ENCODE measurements at regions not wholly inside any gene's neighbourhood (a gene's known extent, or its start where the extent isn't known, plus 50 kb on each side); places are given as distances from the start of the nearest gene placed in this dataset.

DNA sequence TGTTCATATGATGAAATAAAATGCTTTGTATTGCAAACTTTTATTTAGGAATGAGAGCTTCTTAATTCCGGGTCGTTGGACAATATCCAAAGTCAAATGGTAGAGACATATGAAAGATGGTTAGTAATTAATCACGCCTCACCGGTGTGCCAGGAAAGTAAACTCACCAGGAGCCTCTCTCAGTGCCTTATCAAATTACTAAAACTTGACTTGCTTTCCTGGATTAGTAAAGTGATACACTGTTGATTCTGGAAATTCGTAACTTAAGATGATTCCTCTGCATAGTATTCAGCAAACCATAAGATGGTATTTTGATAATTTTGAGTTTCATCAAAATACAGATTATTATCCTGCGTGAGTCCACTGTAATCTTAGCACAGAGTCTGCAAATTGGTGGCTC is 115.2 kb downstream of the PAX1 start (continued):
- TF ChIP-seq, protein P1, sequence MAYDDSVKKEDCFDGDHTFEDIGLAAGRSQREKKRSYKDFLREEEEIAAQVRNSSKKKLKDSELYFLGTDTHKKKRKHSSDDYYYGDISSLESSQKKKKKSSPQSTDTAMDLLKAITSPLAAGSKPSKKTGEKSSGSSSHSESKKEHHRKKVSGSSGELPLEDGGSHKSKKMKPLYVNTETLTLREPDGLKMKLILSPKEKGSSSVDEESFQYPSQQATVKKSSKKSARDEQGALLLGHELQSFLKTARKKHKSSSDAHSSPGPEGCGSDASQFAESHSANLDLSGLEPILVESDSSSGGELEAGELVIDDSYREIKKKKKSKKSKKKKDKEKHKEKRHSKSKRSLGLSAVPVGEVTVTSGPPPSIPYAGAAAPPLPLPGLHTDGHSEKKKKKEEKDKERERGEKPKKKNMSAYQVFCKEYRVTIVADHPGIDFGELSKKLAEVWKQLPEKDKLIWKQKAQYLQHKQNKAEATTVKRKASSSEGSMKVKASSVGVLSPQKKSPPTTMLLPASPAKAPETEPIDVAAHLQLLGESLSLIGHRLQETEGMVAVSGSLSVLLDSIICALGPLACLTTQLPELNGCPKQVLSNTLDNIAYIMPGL (CRISPR knock-in tag; IDR thresholded peaks at IDR 0.05): no peak
- TF ChIP-seq, protein P2, sequence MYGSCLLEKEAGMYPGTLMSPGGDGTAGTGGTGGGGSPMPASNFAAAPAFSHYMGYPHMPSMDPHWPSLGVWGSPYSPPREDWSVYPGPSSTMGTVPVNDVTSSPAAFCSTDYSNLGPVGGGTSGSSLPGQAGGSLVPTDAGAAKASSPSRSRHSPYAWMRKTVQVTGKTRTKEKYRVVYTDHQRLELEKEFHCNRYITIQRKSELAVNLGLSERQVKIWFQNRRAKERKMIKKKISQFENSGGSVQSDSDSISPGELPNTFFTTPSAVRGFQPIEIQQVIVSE (CRISPR knock-in tag; IDR thresholded peaks at IDR 0.05; ENCODE audit: borderline replicate concordance): no peak
- TF ChIP-seq FOXP1 (CRISPR knock-in tag; IDR thresholded peaks at IDR 0.05; ENCODE audit: borderline replicate concordance): no peak
- TF ChIP-seq, protein P3, sequence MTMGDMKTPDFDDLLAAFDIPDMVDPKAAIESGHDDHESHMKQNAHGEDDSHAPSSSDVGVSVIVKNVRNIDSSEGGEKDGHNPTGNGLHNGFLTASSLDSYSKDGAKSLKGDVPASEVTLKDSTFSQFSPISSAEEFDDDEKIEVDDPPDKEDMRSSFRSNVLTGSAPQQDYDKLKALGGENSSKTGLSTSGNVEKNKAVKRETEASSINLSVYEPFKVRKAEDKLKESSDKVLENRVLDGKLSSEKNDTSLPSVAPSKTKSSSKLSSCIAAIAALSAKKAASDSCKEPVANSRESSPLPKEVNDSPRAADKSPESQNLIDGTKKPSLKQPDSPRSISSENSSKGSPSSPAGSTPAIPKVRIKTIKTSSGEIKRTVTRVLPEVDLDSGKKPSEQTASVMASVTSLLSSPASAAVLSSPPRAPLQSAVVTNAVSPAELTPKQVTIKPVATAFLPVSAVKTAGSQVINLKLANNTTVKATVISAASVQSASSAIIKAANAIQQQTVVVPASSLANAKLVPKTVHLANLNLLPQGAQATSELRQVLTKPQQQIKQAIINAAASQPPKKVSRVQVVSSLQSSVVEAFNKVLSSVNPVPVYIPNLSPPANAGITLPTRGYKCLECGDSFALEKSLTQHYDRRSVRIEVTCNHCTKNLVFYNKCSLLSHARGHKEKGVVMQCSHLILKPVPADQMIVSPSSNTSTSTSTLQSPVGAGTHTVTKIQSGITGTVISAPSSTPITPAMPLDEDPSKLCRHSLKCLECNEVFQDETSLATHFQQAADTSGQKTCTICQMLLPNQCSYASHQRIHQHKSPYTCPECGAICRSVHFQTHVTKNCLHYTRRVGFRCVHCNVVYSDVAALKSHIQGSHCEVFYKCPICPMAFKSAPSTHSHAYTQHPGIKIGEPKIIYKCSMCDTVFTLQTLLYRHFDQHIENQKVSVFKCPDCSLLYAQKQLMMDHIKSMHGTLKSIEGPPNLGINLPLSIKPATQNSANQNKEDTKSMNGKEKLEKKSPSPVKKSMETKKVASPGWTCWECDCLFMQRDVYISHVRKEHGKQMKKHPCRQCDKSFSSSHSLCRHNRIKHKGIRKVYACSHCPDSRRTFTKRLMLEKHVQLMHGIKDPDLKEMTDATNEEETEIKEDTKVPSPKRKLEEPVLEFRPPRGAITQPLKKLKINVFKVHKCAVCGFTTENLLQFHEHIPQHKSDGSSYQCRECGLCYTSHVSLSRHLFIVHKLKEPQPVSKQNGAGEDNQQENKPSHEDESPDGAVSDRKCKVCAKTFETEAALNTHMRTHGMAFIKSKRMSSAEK (CRISPR knock-in tag; IDR thresholded peaks at IDR 0.05; ENCODE audit: borderline replicate concordance): no peak

DNA sequence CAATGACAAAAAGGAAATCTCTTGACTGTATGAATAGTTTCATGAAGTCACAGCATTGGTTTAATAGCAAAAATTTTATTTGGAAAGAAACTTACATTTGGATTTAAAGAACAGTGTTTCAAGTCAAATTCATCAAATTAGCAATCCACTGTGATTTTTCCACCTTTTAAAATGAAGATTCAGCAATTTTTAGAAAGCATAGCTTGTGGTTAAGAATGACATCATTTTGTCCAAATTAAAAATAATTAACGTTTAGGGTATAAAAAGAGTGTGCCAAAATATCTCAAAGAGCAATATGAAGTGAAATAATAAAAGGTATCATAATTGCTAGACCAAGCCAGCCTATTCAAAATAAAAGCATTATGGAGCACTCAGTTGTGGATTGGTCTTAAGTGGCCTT is 114.6 kb downstream of the PAX1 start:
- ChIA-PET POLR2A (no interaction called here), CTCF (no interaction called here)
- H3K4me3 Mint-ChIP-seq: no peak overlapping the region
- no peak for ATAC-seq
- H3K36me3 Mint-ChIP-seq: no peaks in the 10 kb centered on the region
- H3K27ac Mint-ChIP-seq: no peak overlapping the region
- no peak for DNase-seq (ENCODE audit: low spot score)
- no peaks in the 10 kb centered on the region for H3K9me3 Mint-ChIP-seq
- H3K4me1 Mint-ChIP-seq: peaks cover 21% of the 10 kb centered on the region
- TF ChIP-seq GTF2I (CRISPR knock-in tag; conservative IDR thresholded peaks at IDR 0.05): no peak
- H3K27me3 Mint-ChIP-seq (ENCODE audit: low read depth): no peaks in the 10 kb centered on the region

DNA sequence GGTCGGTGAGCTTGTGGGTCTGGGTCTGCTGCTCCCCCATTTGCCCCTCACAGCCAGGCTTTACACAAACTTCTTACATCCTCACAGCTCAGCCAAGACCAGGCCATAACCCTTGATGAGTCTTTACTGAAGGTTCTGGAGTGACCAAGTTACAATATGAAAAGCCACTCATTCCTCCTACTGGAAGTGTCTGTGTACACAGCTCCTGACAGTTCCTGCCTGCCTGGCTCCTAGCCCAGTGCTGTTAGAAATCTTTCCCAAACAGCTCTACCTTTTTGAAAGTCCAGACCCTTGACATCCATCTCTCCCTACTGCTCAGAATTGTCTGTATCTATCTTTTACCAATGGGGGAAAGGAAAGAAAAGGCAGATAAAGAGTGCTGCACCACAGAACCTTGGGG is 106.9 kb downstream of the PAX1 start:
- DNase-seq (ENCODE audit: low spot score): no peak
- no peak overlapping the region for H3K27ac Mint-ChIP-seq
- H3K9me3 Mint-ChIP-seq: no peaks in the 10 kb centered on the region
- TF ChIP-seq RORB (CRISPR knock-in tag; IDR thresholded peaks at IDR 0.05): no peak
- peaks cover 2% of the 10 kb centered on the region; the same call in 1 of the 2 replicates for H3K4me1 Mint-ChIP-seq
- no peak for ATAC-seq
- ChIA-PET CTCF (interaction anchor here (1.9 kb wide), 1 partner anchor 294 kb away, joined by 5 read pairs; no protein-coding TSS in a partner anchor), POLR2A (interaction anchor here (0.6 kb wide), 1 partner anchor 39 kb away, joined by 3 read pairs; no protein-coding TSS in a partner anchor)
- no peak overlapping the region for H3K4me3 Mint-ChIP-seq
- H3K36me3 Mint-ChIP-seq: no peaks in the 10 kb centered on the region
- peaks cover 17% of the 10 kb centered on the region for H3K27me3 Mint-ChIP-seq (ENCODE audit: low read depth)

DNA sequence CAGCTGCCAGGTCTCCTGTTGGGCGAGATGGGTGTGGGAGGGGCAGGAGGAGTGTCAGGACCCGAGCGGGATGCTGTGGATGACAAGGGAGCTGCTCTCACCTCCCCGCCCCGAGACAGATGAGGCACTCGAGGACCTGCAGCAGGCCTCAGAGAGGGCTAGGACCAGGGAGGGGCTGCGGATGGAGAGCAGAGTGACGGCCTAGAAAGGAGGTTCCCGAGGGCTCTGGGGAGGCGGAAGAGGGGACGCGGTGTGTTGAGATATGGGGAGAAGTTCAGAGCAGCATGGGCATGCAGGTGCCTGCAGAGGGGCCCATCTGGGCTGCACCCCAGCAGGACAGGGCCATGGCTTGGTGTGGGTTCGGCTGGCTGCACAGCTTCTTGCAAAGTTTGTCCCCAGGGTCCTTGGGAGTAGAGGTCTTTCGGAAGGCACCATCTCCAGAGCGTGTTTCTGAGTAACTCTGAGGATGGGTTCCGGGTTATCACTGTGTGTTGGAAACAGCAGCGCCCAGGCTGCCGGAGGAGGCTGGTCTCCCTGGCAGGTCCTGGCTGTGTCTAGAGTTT is 104.6 kb downstream of the PAX1 start:
- TF ChIP-seq NFYB (CRISPR knock-in tag; conservative IDR thresholded peaks at IDR 0.05; ENCODE audit: low read depth): no peak
- TF ChIP-seq, protein P4, sequence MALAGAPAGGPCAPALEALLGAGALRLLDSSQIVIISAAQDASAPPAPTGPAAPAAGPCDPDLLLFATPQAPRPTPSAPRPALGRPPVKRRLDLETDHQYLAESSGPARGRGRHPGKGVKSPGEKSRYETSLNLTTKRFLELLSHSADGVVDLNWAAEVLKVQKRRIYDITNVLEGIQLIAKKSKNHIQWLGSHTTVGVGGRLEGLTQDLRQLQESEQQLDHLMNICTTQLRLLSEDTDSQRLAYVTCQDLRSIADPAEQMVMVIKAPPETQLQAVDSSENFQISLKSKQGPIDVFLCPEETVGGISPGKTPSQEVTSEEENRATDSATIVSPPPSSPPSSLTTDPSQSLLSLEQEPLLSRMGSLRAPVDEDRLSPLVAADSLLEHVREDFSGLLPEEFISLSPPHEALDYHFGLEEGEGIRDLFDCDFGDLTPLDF (CRISPR knock-in tag; IDR thresholded peaks at IDR 0.05): no peak
- TF ChIP-seq, protein P5, sequence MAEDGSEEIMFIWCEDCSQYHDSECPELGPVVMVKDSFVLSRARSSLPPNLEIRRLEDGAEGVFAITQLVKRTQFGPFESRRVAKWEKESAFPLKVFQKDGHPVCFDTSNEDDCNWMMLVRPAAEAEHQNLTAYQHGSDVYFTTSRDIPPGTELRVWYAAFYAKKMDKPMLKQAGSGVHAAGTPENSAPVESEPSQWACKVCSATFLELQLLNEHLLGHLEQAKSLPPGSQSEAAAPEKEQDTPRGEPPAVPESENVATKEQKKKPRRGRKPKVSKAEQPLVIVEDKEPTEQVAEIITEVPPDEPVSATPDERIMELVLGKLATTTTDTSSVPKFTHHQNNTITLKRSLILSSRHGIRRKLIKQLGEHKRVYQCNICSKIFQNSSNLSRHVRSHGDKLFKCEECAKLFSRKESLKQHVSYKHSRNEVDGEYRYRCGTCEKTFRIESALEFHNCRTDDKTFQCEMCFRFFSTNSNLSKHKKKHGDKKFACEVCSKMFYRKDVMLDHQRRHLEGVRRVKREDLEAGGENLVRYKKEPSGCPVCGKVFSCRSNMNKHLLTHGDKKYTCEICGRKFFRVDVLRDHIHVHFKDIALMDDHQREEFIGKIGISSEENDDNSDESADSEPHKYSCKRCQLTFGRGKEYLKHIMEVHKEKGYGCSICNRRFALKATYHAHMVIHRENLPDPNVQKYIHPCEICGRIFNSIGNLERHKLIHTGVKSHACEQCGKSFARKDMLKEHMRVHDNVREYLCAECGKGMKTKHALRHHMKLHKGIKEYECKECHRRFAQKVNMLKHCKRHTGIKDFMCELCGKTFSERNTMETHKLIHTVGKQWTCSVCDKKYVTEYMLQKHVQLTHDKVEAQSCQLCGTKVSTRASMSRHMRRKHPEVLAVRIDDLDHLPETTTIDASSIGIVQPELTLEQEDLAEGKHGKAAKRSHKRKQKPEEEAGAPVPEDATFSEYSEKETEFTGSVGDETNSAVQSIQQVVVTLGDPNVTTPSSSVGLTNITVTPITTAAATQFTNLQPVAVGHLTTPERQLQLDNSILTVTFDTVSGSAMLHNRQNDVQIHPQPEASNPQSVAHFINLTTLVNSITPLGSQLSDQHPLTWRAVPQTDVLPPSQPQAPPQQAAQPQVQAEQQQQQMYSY (CRISPR knock-in tag; IDR thresholded peaks at IDR 0.05): no peak

More for the DNA sequence above, 104.6 kb downstream of the PAX1 start:
- H3K9me3 Mint-ChIP-seq: no peaks in the 10 kb centered on the region
- H3K27me3 Mint-ChIP-seq (ENCODE audit: low read depth): peaks cover 19% of the 10 kb centered on the region
- ChIA-PET POLR2A (no interaction called here), CTCF (interaction anchor here (0.5 to 2.5 kb wide), 32 partner anchors 7 to 543 kb away, joined by 3 to 19 read pairs (median 6); no protein-coding TSS in a partner anchor)
- no peak overlapping the region for H3K27ac Mint-ChIP-seq
- peaks cover 2% of the 10 kb centered on the region; the same call in 1 of the 2 replicates for H3K4me1 Mint-ChIP-seq
- ATAC-seq (no peak), DNase-seq (ENCODE audit: low spot score) (no peak)
- H3K36me3 Mint-ChIP-seq: no peaks in the 10 kb centered on the region
- no peak overlapping the region for H3K4me3 Mint-ChIP-seq
